Natural killer cell (primary cell): ENCODE measurements at regions not wholly inside any gene's neighbourhood (a gene's known extent, or its start where the extent isn't known, plus 50 kb on each side); places are given as distances from the start of the nearest gene placed in this dataset.

Experiments used
- ATAC-seq, 3 donors: fragments of 150-1000 bp in 2 of 3; fragments of 200-7000 bp in 1 of 3; cut with Tn5 transposase; 1 replicate in 1 of 3; 2 replicates in 2 of 3; pipeline ENCODE4 v1.10.0; 2021; ENCODE audit warnings: mild to moderate bottlenecking in 2 of 3, moderate library complexity in 2 of 3
- DNase-seq, 2 donors: peaks; one replicate each; pipeline versions ENCODE4 v3.0.0 to v3.0.0-alpha.2; 2013 to 2021; ENCODE audit warnings: mixed read lengths in 1 of 2
- H3K27ac ChIP-seq: one replicate; pipeline ENCODE4 v1.5.1; 2013; ENCODE audit warnings: mild to moderate bottlenecking, low read length
- H3K27me3 ChIP-seq: one replicate; pipeline ENCODE4 v1.6.1; 2013; ENCODE audit warnings: low read length; ENCODE audit not compliant: control insufficient read depth, insufficient read depth
- H3K36me3 ChIP-seq: one replicate; pipeline ENCODE4 v1.6.1; 2013; ENCODE audit warnings: low read length; ENCODE audit not compliant: control insufficient read depth, insufficient read depth
- H3K4me1 ChIP-seq: one replicate; pipeline ENCODE4 v1.6.1; 2013; ENCODE audit warnings: low read length; ENCODE audit not compliant: control insufficient read depth, insufficient read depth
- H3K4me3 ChIP-seq: one replicate; pipeline ENCODE4 v1.5.1; 2013; ENCODE audit warnings: low read length
- H3K9me3 ChIP-seq: one replicate; pipeline ENCODE4 v1.6.1; 2013; ENCODE audit warnings: low read length; ENCODE audit not compliant: control insufficient read depth, insufficient read depth
- H3K27ac Mint-ChIP-seq, 2 donors: one replicate each; pipeline ENCODE4 v1.8.0; 2022; ENCODE audit warnings: mild to moderate bottlenecking in 2 of 2, mixed read lengths in 2 of 2, moderate library complexity in 1 of 2
- H3K27me3 Mint-ChIP-seq, 2 donors: one replicate each; pipeline ENCODE4 v1.8.0; 2022; ENCODE audit warnings: low read depth in 2 of 2, mixed read lengths in 2 of 2
- H3K36me3 Mint-ChIP-seq: one replicate; pipeline ENCODE4 v1.8.0; 2022; ENCODE audit warnings: mixed read lengths
- H3K4me1 Mint-ChIP-seq, 2 donors: one replicate each; pipeline ENCODE4 v1.8.0; 2022; ENCODE audit warnings: mixed read lengths in 2 of 2
- H3K4me3 Mint-ChIP-seq: one replicate; pipeline ENCODE4 v1.8.0; 2022; ENCODE audit warnings: mild to moderate bottlenecking, moderate library complexity, mixed read lengths
- H3K9me3 Mint-ChIP-seq, 2 donors: one replicate each; pipeline ENCODE4 v1.8.0; 2022; ENCODE audit warnings: mixed read lengths in 2 of 2
- CTCF ChIP-seq: fragments of 200-600 bp; IDR thresholded peaks from one replicate; pipeline ENCODE4 v1.8.0; 2022; ENCODE audit warnings: antibody characterized with exemption
- WGBS: methylation state at CpG from one replicate; pipeline ENCODE4 v1.1.7; 2013; ENCODE audit warnings: missing lambda C conversion rate; ENCODE audit not compliant: insufficient coverage; 5-methylcytosine and 5-hydroxymethylcytosine counted together
- intact Hi-C: fragments of 100-400 bp; cut with micrococcal nuclease; formaldehyde crosslinking; loops from one replicate; pipeline ENCODE4 v1.14.2; 2022

- Histone ChIP-seq H3K27ac (no peak overlapping the region), H3K4me3 (no peak overlapping the region), H3K9me3 (no peaks in the 10 kb centered on the region), H3K27me3 (no peaks in the 10 kb centered on the region), H3K36me3 (no peaks in the 10 kb centered on the region), H3K4me1 (no peaks in the 10 kb centered on the region)
- H3K27me3 Mint-ChIP-seq = peaks cover 10 to 29% of the 10 kb centered on the region in 2 donors
- no peak overlapping the region for H3K4me3 Mint-ChIP-seq
- ATAC-seq = no peak
- no peaks in the 10 kb centered on the region for H3K9me3 Mint-ChIP-seq
- DNase-seq = no peak
- 83% methylated on average over 15 of the region's 15 CpGs for WGBS
- no peaks in the 10 kb centered on the region for H3K36me3 Mint-ChIP-seq
- no peak for TF ChIP-seq CTCF
- H3K4me1 Mint-ChIP-seq = no peaks in the 10 kb centered on the region
- H3K27ac Mint-ChIP-seq = no peak overlapping the region
- intact Hi-C loops = no loop called here
These were observed 77.2 kb upstream of the HS6ST1 start for GRCh38 chr2:128395640-128396499.

GRCh38 chr2:128396500-128396891 is 77.8 kb upstream of the HS6ST1 start:
- DNase-seq (no peak), ATAC-seq (no peak)
- H3K4me1 Mint-ChIP-seq = no peaks in the 10 kb centered on the region
- H3K9me3 Mint-ChIP-seq = no peaks in the 10 kb centered on the region
- H3K27ac ChIP-seq = no peak overlapping the region
- H3K27me3 ChIP-seq = no peaks in the 10 kb centered on the region
- intact Hi-C loops = no loop called here
- 85% methylated on average over 7 of the region's 7 CpGs for WGBS
- H3K27me3 Mint-ChIP-seq = peaks cover 10 to 33% of the 10 kb centered on the region in 2 donors
- H3K4me1 ChIP-seq = no peaks in the 10 kb centered on the region
- no peak overlapping the region for H3K4me3 ChIP-seq
- no peaks in the 10 kb centered on the region for H3K36me3 Mint-ChIP-seq
- H3K4me3 Mint-ChIP-seq = no peak overlapping the region
- no peak for TF ChIP-seq CTCF
- H3K9me3 ChIP-seq = no peaks in the 10 kb centered on the region
- H3K36me3 ChIP-seq = no peaks in the 10 kb centered on the region
- H3K27ac Mint-ChIP-seq = no peak overlapping the region

DNA sequence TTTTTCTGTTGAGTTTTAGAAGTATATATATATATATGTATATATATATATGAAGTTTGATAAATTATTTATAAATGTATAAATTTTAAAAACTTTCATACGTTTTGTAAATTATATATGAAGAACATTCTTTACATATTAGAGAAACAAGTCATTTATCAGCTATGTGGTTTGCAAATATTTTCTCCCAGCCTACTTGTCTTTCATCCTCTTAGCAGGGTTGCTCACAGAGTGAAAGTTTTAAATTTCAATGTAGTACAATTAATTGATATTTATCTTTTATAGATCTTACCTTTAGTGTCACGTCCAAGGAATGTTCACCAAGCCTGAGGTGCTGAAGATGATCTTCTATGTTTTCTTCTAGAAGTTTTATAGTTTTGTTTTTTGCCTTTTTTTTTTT is 78.3 kb upstream of the HS6ST1 start:
- DNase-seq (no peak), ATAC-seq (no peak)
- TF ChIP-seq CTCF = no peak
- no peaks in the 10 kb centered on the region for H3K27me3 ChIP-seq
- Mint-ChIP-seq H3K27ac (no peak overlapping the region), H3K27me3 (peaks cover 12 to 33% of the 10 kb centered on the region in 2 donors), H3K9me3 (no peaks in the 10 kb centered on the region), H3K36me3 (no peaks in the 10 kb centered on the region), H3K4me3 (no peak overlapping the region), H3K4me1 (no peaks in the 10 kb centered on the region)
- no CpG with 5 or more reads among the region's 2 CpGs for WGBS
- H3K27ac ChIP-seq = no peak overlapping the region
- intact Hi-C loops = no loop called here
- no peaks in the 10 kb centered on the region for H3K36me3 ChIP-seq
- no peak overlapping the region for H3K4me3 ChIP-seq
- H3K4me1 ChIP-seq = no peaks in the 10 kb centered on the region
- H3K9me3 ChIP-seq = no peaks in the 10 kb centered on the region

GRCh38 chr2:128399256-128399655 is 80.6 kb upstream of the HS6ST1 start:
- 83% methylated on average over 2 of the region's 2 CpGs for WGBS
- H3K27me3 Mint-ChIP-seq = peaks cover 8 to 33% of the 10 kb centered on the region in 2 donors
- TF ChIP-seq CTCF = no peak

More at GRCh38 chr2:128399256-128399655, 80.6 kb upstream of the HS6ST1 start:
- intact Hi-C loops = no loop called here
- no peak for DNase-seq
- no peak overlapping the region for H3K27ac ChIP-seq
- H3K36me3 ChIP-seq = no peaks in the 10 kb centered on the region
- H3K4me1 Mint-ChIP-seq = no peaks in the 10 kb centered on the region
- H3K9me3 ChIP-seq = no peaks in the 10 kb centered on the region
- no peak overlapping the region for H3K4me3 ChIP-seq
- no peak for ATAC-seq
- H3K9me3 Mint-ChIP-seq = no peaks in the 10 kb centered on the region
- H3K27me3 ChIP-seq = no peaks in the 10 kb centered on the region
- H3K36me3 Mint-ChIP-seq = no peaks in the 10 kb centered on the region
- no peaks in the 10 kb centered on the region for H3K4me1 ChIP-seq
- H3K4me3 Mint-ChIP-seq = no peak overlapping the region
- no peak overlapping the region for H3K27ac Mint-ChIP-seq
